GM21447 (cell line): ENCODE measurements at regions not wholly inside any gene's neighbourhood (a gene's known extent, or its start where the extent isn't known, plus 50 kb on each side); places are given as distances from the start of the nearest gene placed in this dataset.

ENCODE experiments used
- ATAC-seq: cut with Tn5 transposase; IDR thresholded peaks from one replicate; pipeline ENCODE4 v1.9.1; 2021; ENCODE audit not compliant: unreplicated experiment

DNA sequence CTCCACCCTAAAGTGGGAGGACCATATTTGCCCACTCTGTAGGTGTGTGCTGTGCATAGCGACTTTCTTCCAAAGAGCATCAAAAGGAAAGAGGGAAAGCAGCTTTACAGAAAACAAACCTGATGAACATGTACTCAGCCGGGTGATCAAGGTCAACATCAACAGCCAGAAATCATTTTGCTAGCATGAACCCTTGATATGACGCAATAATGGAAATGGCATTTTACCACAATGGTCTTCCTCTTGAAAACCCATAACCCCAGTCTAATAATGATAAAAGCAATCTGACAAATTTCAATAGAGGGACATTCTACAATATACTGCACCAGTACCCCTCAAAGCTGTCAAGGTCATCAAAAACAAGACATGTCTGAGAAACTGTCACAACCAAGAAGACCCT is 350.2 kb downstream of the FBXO15 start:
- no peak for ATAC-seq

DNA sequence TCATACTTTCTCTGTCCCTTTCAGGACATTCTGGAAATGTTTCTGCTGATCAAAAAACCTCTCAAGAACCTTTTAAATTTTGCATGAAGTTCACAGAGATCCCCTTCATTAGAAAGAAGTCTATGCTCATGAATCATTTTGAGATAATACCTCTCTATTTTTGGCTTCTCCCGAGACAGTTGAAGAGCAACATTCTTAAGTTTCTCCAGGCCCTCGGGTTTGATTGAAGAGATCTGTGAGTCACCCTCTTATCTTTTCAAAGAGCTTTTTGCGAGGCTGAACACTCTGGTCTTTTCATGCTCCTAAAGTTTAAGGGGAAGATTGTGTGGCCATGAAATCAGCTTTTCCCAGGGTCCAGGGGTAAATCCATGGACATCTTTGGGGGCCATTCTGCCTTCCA is 354.2 kb downstream of the FBXO15 start:
- ATAC-seq: no peak

DNA sequence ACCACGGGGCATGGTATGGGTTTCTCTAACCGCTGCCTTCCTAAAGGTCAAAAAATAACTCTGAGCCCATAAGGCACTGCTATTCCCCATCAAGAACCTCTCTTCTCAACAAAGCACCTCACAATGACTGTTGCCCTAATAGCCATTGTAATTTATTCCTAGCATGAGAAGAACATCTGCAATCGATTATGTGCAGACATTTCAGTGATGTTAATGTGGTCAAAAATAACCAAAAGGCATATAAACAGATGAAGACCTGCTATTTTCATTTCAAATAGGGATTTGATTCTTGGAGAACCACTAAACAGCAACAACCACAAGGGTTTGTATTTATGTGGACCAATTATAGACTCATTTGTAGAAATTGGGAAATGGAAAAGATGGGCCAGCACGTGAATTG is 356.6 kb downstream of the FBXO15 start:
- ATAC-seq: no peak

DNA sequence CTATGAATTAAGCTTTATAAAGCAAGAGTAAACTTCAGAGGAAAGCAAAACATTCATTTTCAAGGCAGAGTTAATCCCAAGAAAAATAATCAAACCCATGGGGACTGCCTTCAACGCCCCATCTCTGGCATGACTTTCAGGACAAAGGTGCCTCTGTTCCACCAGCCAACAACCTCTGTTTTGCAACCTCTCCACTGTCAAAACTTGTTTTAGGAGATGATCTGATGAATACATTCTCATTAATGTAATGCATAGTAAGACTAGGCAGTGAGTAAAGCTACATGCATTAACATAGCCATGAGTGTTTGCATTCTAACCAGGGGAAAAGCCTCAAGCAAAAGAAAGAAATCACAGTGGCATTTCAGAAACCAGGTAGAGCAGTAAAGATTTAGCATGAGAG is 357.0 kb downstream of the FBXO15 start:
- ATAC-seq: no peak

DNA sequence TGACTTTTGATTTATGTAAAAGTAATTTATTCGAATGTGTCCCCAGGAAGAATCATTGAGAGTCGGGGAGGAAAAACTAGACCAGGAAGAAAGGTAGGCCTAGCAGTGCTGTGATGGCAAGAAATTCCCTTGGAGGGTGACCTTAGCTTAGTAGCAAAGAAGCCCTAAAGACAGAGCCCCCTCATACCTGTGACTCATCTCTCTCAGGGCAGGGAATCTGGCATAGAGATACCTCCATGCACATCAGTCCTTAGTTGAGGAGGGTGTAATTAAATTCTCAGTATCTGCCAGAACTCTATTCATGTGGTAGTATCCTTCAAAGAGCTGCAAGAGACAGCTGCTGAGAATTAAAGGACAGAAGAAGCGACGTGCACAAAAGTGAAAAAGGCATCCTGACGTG is 360.3 kb downstream of the FBXO15 start:
- ATAC-seq: no peak

DNA sequence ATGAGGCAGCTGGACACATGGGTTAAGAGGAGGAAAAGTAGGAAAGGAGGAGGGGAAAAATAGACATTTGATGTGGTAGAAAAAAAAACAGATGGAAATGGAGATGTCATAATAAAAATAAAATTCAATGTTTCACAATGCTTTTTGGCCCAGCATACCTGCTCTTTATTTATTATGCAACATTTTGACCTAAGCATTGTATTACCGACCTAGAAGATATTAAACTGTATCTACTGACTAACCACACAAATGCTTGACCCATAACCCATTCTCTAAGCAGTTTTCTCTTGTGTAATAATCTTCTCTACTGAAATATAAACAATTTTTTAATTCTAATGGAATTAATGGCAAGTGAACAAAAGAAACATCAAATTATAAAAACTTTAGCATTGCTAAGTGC is 362.3 kb downstream of the FBXO15 start:
- no peak for ATAC-seq

DNA sequence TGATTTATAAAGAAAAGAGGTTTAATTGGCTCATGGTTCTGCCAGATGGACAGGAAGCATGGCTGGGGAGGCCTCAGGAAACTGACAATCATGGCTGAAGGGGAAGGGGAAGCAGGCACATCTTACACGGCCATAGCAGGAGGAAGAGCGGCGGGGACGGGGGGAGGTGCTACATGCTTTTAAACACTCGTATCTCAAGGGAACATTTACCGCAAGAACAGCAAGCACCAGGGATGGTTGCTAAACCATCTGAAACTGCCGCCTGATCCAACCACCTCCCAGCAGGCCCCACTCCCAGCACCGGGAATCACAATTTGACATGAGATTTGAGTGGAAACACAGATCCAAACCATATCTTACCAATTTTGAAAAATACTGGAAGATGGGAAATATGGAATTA is 362.8 kb downstream of the FBXO15 start:
- no peak for ATAC-seq

DNA sequence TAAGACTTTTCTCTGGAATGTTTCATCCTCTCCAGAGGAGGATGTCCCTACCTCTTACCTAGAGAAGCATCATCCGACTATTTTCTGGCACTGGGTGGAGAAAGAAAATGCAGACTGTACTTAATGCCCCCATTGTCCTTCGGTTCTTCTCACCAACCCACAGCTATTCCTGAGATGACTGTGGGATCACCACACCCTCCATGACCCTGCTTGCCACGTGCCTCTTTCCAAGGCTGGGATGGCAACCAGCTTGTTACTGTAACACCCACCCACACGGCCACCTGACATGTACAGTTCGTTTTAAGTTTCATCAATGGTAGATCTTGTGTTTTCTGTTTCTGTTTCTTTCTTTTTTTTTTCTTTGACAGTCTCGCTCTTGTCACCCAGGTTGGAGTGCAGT is 365.2 kb downstream of the FBXO15 start:
- no peak for ATAC-seq

DNA sequence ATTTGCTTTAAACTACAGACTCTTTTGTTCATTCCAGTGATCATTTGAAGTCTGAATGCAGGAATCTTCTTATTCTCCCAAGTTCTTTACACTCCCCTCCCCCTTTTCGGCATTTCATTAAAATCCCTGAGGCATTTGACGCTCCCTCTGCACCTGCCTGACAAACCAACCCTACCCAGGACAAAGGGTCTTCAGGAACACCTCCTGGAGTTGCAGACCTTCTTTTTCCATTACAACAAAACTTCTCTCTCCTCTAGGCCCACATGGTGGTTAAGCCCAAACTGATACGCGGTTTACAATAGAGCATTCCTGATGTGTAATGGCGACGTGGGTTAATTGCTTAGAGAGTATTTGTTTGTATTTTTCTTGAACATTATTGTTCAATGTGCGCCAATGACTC is 367.4 kb downstream of the FBXO15 start:
- ATAC-seq: no peak

DNA sequence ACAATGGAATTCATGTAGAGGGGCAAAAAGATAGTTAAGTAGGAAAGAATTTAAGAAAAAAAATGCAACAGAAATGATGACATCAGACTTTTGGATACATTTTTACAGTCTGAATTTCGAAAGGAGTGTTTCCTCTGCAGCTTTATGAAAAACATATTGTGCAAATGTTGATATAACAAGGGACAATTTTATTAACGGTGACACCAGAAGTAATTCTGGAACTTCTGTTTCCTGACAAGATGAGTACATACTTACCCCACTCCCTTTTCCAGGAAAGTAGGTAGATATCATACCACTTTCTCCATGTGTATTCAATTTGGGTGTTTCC is 369.6 kb downstream of the FBXO15 start:
- no peak for ATAC-seq

DNA sequence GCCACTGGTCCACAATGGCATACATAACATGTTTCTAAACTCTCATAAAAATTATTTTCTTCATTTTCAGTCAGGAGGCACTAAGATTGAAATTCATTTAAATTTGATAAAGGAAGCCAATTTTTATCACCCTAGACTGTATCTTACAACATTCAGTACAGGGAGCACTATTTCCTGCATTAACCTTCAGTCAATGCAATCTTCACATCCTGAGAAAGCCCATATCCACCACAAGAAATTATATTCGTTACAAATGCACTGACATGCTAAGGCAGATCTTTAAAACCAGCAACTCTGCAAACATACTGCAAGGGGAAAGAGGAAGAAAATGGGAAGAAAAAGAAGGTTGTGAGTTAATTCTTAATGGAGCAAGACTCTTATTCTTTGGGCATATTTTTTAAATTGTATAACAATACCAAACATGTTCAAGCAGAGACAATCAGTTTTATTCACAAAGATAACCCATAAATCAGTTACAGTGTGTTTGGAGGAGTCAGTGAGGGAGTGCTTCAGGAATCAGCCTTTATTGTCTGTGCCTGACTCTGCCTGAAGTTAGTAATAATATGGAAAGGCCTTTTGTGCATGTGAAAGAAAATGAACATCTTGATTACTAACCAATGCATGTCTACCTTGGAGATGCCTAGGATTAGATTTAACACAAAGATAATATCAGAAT is 370.1 kb downstream of the FBXO15 start:
- ATAC-seq: no peak

DNA sequence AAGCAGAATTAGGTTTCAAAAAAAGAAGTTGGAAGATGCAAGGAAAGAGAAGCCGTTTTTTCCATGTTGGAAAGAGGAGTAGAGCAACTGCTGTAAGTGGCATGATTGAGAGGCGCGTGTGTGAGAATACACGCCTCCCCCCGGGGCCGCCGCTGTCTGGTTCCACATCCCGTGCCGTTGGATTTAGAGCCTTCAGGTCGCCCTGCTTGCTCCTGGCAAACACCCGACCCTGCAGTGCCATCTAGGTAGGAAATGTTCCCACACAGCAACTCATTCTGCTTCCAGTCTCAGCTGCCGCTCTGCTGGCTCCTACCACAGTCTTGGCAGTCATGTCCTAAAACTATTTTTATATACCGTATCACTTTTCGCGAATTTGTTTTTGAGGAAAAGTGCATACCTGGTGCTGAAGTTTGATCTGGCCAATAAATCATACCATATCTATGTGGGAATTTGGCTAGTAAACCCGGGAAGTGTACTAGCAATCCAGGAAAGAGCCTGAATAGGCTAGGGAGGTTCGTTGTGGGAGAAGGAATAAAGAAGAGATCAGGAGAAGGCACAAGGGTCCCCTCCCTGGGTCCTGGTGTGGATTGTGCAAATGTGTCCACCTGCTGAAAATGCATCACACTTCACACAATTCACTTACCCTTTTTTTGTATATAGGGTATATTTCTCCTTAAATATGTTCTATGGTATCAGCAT is 372.7 kb downstream of the FBXO15 start:
- no peak for ATAC-seq

DNA sequence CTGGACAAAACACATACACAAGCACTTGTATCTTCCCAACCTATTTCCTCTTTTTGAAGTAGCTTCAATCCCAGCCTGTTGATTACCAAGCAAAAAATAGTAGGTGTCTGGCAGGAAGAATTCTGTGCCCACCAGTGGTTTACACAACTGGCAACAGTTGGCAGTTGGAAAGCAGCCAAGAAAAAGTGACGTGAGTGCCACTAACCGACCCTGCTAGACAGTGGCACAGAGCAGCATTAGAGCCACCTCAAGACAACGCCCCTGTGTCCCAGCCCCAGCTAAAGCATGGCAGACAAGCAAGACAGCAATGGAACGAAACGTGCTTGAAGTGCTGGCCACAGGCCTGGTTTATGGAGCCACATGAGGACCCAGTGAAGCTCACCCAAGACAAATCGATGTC is 379.6 kb downstream of the FBXO15 start:
- no peak for ATAC-seq

DNA sequence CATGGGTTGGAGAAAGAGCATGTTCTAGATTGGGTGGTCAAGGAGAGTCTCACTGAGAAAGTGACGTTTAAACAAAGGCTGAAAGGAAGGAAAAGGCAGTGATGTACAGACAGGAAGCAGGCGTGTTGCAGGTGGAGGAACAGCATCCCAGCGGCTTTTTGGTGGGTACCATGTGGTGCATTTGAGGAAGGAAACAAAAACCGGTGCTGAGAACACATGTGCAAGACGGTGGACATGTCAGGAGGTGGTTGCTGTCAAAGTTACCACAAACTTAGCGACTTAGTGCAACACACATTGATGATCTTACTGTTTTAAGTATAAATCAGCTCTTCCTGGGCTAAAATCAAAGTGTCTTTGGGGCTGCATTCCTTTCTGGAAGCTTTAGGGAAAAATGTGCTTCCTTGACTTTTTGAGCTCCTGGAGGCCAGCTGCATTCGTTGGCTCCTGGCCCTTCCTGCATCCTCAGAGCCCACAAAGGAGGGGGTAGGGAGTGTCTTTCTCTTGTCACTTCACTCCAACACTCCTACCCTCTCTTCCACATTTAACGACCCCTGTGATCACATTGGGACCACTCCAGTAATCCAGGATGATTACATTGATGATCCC is 380.6 kb downstream of the FBXO15 start:
- ATAC-seq: no peak

DNA sequence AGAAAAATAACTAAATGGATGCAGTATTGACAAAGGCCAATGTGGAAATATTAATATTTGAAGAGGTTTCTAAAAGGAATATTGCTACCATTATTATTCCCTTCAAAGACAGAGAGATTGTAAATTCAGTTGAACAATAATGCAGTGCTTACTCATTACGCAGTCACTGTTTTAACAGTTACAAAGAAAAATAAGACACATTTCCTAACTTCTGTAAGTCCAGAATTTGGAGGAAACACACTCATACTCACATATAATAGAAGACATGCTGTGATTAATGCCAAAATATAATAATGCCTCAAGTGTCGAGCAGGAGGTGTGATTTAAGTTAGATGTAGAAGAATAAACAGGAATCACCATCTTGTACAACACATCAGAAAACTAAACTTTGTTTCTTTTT is 389.2 kb downstream of the FBXO15 start:
- no peak for ATAC-seq

DNA sequence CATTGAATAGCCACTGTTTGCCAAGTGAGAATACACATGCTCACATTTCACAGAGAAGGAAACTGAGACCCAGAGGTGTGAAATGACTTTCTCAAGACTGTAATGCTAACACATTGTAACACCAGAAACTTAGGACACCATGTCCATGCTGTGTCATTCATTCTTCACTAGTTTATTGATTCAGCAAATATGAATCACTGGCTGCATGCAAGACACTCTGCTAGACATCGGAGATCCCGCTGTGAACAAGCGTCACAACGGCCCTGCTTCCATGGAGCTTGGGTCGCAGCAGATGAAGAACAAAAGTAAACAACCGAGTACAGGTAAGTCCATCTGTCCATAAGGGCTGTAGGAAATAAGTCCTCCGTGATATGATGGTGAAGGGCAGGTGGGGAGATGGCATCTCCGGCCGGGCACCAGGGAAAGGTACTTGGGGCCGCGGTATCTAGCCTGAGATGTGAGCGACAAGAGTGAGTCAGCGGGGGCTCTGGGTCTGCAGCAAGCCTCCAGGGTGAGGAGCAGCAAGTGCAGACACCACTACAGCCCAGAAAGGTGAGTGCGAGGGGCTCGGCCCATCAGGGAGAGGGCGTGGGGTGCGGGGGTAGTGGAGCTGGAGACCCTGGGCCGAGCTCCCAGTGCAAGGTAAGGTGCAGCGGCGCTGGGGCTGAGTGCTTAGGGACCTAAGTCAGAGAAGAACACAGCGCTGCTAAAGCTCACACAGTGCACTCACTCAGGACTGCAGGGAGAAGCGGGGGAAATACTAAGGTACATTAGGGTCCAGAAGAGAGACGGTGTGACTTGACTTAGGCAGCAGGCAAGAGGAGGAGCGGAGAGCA is 391.2 kb downstream of the FBXO15 start:
- no peak for ATAC-seq

DNA sequence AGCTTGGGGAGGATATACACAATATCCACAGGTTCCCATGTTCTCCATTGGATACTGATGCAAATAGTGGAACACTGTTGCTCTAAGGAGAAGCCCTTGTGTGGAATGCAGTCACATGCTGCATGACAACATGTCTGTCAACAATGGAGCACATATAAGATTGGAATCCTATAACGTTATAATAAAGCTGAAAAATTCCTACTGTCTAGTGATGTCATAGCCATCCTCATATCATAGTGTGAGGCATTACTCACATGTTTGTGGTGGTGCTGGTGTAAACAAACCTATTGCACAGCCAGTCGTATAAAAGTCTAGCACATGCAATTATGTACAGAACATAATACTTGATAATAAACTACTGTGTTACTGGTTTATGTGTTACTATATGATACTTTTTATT is 394.7 kb downstream of the FBXO15 start:
- no peak for ATAC-seq

DNA sequence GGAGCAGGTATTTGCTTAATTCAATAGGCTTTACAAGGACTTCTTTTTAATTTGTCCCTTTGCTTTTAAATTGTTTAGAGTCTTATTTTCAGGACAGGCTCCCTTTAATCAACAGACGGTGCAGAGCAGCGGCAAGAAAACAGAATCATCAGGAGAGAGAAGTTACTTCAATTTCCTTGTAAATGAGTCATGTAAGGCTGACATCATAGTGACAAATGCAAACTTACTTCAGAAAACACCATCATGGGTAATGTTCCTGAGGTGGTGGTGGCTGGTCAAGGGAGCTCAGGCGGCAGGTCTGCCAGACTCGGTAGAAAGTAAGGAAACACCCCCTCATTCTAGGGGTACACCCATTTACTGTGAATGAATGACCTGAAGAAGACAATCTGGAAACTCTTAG is 395.1 kb downstream of the FBXO15 start:
- ATAC-seq: no peak

DNA sequence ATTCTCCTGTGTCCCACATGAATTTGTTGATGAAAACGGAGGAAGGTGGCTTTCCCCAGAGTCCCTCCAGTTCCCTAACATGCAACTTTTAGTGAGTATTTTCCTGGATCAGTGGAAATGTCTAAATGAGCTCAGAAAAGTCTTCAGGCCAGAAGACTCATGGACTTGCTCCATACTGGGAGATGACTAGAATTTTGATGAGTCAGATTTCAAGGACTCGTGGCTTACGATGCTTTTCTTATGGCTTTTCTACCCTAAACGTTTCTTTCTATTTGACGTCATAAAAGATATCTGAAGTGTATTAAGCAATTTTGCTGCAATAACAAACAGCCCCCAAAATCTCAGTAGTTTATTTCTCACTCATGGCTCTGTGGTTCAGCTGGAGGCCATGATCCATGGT is 397.6 kb downstream of the FBXO15 start:
- ATAC-seq: no peak

DNA sequence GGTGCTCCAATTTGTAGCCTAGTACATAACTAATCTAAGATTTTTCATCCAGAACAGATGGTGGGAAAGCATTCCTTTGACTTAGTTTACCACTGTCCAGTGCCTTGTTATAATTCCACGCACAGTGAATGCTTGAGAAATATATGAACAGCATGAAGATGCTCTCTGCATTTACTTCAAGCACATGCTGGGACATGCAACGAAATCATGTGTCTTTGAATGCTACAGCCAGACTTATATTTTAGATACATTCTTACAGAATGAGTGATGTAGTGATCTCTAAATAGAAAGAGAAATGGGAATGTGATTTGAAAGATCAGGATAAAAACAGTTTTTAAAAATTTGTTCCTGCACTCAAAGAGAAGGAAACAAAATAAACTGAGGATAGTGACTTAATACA is 398.3 kb downstream of the FBXO15 start:
- no peak for ATAC-seq

DNA sequence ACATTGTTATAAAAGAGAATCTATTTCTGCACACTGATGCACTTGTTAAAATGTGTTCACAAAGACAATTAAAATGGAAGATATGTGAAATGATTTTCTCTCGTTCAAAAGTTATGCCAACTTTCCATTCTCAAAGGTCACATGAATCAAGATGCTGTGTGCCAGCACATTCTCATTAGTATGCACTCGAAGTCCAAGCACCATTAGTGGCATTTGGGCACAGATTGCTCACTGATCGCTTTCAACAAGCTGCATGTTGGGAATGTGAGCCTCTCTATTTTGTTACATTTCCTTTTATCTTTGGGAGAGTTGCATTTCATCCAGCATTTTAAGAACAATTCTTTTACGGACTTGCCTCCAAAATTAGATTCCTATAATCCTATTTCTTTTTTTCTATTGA is 398.9 kb downstream of the FBXO15 start:
- no peak for ATAC-seq

DNA sequence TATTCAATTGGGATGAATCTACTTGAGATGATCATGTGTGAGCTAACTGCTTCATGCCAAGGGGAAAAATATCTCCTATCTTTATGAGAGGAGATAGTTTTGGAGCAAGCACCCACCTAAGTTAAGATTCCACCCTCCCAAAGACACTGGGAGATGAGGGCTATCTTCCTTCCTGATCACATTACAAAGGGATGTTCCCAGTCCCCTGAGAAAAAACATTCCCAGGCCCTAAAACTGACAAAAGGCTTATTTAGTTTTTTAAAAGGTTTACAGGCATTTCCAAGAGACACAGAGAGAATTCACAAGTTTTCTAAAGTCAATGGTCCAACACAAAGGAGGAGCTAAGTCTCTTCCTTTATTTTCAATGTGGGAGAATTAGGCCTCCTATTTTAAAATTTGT is 401.5 kb downstream of the FBXO15 start:
- no peak for ATAC-seq
